HG03095 (cell line): ENCODE measurements at regions not wholly inside any gene's neighbourhood (a gene's known extent, or its start where the extent isn't known, plus 50 kb on each side); places are given as distances from the start of the nearest gene placed in this dataset.
"Not testable (repeated sequence)": the region's sequence is repeated elsewhere in the genome, so short reads cannot be mapped to it uniquely, and the experiment has no call there.

Source experiments
- ATAC-seq: cut with Tn5 transposase; IDR thresholded peaks from one replicate; pipeline ENCODE4 v1.9.1; 2021; ENCODE audit warnings: moderate library complexity; ENCODE audit not compliant: unreplicated experiment

- no peak for ATAC-seq
These were observed 92.6 kb upstream of the MAGI3 start for GRCh38 chr1:113297749-113298148.

- ATAC-seq: no peak
These were observed 91.4 kb upstream of the MAGI3 start for GRCh38 chr1:113298941-113299340.

GRCh38 chr1:113302636-113303035, 87.7 kb upstream of the MAGI3 start:
- no peak for ATAC-seq

- no peak for ATAC-seq
These were observed 87.0 kb upstream of the MAGI3 start for GRCh38 chr1:113303267-113303666.

- ATAC-seq: not testable (repeated sequence)
These were observed 85.3 kb upstream of the MAGI3 start for GRCh38 chr1:113305029-113305428.

- ATAC-seq: no peak
These were observed 82.4 kb upstream of the MAGI3 start for GRCh38 chr1:113307771-113308445.

GRCh38 chr1:113312651-113313050, 77.7 kb upstream of the MAGI3 start:
- ATAC-seq: not testable (repeated sequence)

GRCh38 chr1:113314600-113314999, 75.7 kb upstream of the MAGI3 start:
- ATAC-seq: no peak

GRCh38 chr1:113320272-113320671, 70.0 kb upstream of the MAGI3 start:
- ATAC-seq: no peak

- no peak for ATAC-seq
These were observed 69.2 kb upstream of the MAGI3 start for GRCh38 chr1:113320972-113321680.

GRCh38 chr1:113321771-113322387, 68.4 kb upstream of the MAGI3 start:
- ATAC-seq: no peak

GRCh38 chr1:113322439-113322838, 67.9 kb upstream of the MAGI3 start:
- ATAC-seq: no peak

- ATAC-seq: no peak
These were observed 65.3 kb upstream of the MAGI3 start for GRCh38 chr1:113325022-113325421.

GRCh38 chr1:113326976-113327375, 63.3 kb upstream of the MAGI3 start:
- ATAC-seq: no peak

- ATAC-seq: no peak
These were observed 57.3 kb upstream of the MAGI3 start for GRCh38 chr1:113333056-113333455.

- no peak for ATAC-seq
These were observed 50.3 kb upstream of the MAGI3 start for GRCh38 chr1:113340038-113340437.
